Stimulated activated CD8-positive, alpha-beta memory T cell treated with anti-CD3 and anti-CD28 coated beads, Interleukin-4, amount 100 ng/mL, for 24 hours (primary cell): ENCODE measurements at regions not wholly inside any gene's neighbourhood (a gene's known extent, or its start where the extent isn't known, plus 50 kb on each side); places are given as distances from the start of the nearest gene placed in this dataset.

Source experiments
- DNase-seq: peaks from one replicate; pipeline ENCODE4 v3.0.0-alpha.2; 2020; ENCODE audit warnings: low read depth

GRCh38 chr10:10958041-10958440 is 59.6 kb upstream of the CELF2 start:
- DNase-seq, result no peak

GRCh38 chr10:10959666-10960065 is 58.0 kb upstream of the CELF2 start:
- DNase-seq, result no peak

- no peak for DNase-seq
Observed at GRCh38 chr10:10960534-10960933, 57.1 kb upstream of the CELF2 start.

- no peak for DNase-seq
Observed at GRCh38 chr10:10961072-10961471, 56.6 kb upstream of the CELF2 start.

- no peak for DNase-seq
Observed at GRCh38 chr10:10967029-10967428, 50.6 kb upstream of the CELF2 start.

- DNase-seq, result no peak
Observed at GRCh38 chr10:10967581-10968256, 50.0 kb upstream of the CELF2 start.
